ENCODE measurements at regions not wholly inside any gene's neighbourhood (a gene's known extent, or its start where the extent isn't known, plus 50 kb on each side); places are given as distances from the start of the nearest gene placed in this dataset.

GRCh38 chr13:100827489-100828176, 153.0 kb upstream of the TMTC4 start:
- Histone ChIP-seq H4K20me1 (replicated peaks; ENCODE audit: control insufficient read depth, insufficient read depth, low read length) (no peaks in the 10 kb centered on the region), H3K9me3 (replicated peaks; ENCODE audit: control insufficient read depth, insufficient read depth, low read depth, low read length) (no peaks in the 10 kb centered on the region), H3K4me3 (no peak overlapping the region), H3K79me2 (ENCODE audit: control insufficient read depth, insufficient read depth, low read length) (no peaks in the 10 kb centered on the region), H3K27ac (ENCODE audit: extremely low read depth, low read depth, low read length) (no peak overlapping the region), H3K9ac (ENCODE audit: insufficient read depth in 1 of 2, low read depth in 2 of 2, low read length in 2 of 2) (no peak overlapping the region), H2AFZ (ENCODE audit: low read depth, low read length) (no peak overlapping the region), H3K27me3 (ENCODE audit: control insufficient read depth in 2 of 2, insufficient read depth in 2 of 2, low read length in 2 of 2) (no peaks in the 10 kb centered on the region), H3K36me3 (ENCODE audit: control insufficient read depth, insufficient read depth, low read length) (no peaks in the 10 kb centered on the region), H3K9me1 (ENCODE audit: control insufficient read depth, insufficient read depth, low read length) (no peaks in the 10 kb centered on the region), H3K4me1 (replicated peaks in 1 of 2; ENCODE audit: control insufficient read depth in 2 of 2, insufficient read depth in 2 of 2, low read length in 2 of 2) (no peaks in the 10 kb centered on the region), H3K4me2 (ENCODE audit: insufficient read depth, low read length) (no peak overlapping the region)
- in situ Hi-C loops (cut with MboI): no loop called here
- intact Hi-C loops (cut with micrococcal nuclease): no loop called here
- no peak for ATAC-seq
- WGBS (ENCODE audit: insufficient coverage, low coverage, missing lambda C conversion rate): 0% methylated on average over 8 of the region's 8 CpGs
- ChIA-PET POLR2A (interaction anchor here (0.6 kb wide), 1 partner anchor 1972 kb away, joined by 3 read pairs; no protein-coding TSS in a partner anchor), CTCF (ENCODE audit: low intra/inter-chr PET ratio) (no interaction called here)
- FAIRE-seq: no peak
- BruUV-seq (replicated peaks): no TSS peak
- DNase-seq (ENCODE audit: extremely low read depth in 1 of 4, low spot score in 3 of 4): no peak
- no peak for TF ChIP-seq RB1 (IDR thresholded peaks at IDR 0.05; ENCODE audit: low read depth)
- TF ChIP-seq SAFB2 (IDR thresholded peaks at IDR 0.05; ENCODE audit: borderline replicate concordance, low read depth, low read length, severe bottlenecking): no peak
- TF ChIP-seq PHF21A (IDR thresholded peaks at IDR 0.05; ENCODE audit: borderline replicate concordance, low read depth): no peak
- no peak for TF ChIP-seq ZNF512 (tag; IDR thresholded peaks at IDR 0.05)
- no peak for TF ChIP-seq MCM7 (IDR thresholded peaks at IDR 0.05)
- no peak for TF ChIP-seq HDAC2 (IDR thresholded peaks at IDR 0.05)
- TF ChIP-seq DLX4 (CRISPR knock-in tag; IDR thresholded peaks at IDR 0.05): no peak
- no peak for TF ChIP-seq SMAD2 (IDR thresholded peaks at IDR 0.05; ENCODE audit: low read depth, low read length)
- TF ChIP-seq FOXK2 (conservative IDR thresholded peaks at IDR 0.05 in 1 of 2, IDR thresholded peaks at IDR 0.05 in 1 of 2; ENCODE audit: low read depth in 2 of 2): no peak
- TF ChIP-seq TCF3 (CRISPR knock-in tag; IDR thresholded peaks at IDR 0.05): no peak
- TF ChIP-seq DIDO1 (tag; IDR thresholded peaks at IDR 0.05; ENCODE audit: low read depth): no peak
- no peak for TF ChIP-seq FOXO4 (CRISPR knock-in tag; IDR thresholded peaks at IDR 0.05)
